Right kidney (tissue), 1 donor: ENCODE measurements at regions not wholly inside any gene's neighbourhood (a gene's known extent, or its start where the extent isn't known, plus 50 kb on each side); places are given as distances from the start of the nearest gene placed in this dataset.
"Not testable (repeated sequence)": the region's sequence is repeated elsewhere in the genome, so short reads cannot be mapped to it uniquely, and the experiment has no call there.

Source experiments
- DNase-seq: peaks from one replicate; pipeline ENCODE4 v3.0.0-alpha.2; 2016

- no peak for DNase-seq
These were observed 131.1 kb upstream of the FBXO33 start for GRCh38 chr14:39563361-39563760.

- DNase-seq = no peak
These were observed 129.9 kb upstream of the FBXO33 start for GRCh38 chr14:39562175-39562574.

DNA sequence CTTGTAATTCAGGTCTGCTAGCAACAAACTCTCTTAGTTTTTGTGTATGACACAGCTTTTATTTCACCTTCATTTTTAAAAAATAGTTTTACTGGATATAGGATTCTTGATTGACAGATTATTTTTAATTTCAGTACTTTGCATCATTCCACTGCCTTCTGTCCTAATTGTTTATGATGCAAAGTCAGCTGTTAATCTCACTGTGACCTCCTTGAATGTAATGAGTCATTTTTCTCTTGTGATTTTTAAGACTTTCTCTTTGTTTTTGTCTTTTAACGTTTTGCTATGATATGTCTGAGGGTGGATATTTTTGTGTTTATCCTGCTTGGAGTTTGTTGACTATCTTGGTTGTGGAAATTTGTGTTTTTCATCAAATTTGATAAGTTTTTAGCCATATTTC, 126.3 kb upstream of the FBXO33 start:
- DNase-seq = no peak

- no peak for DNase-seq
These were observed 123.5 kb upstream of the FBXO33 start for GRCh38 chr14:39555749-39556148.

DNA sequence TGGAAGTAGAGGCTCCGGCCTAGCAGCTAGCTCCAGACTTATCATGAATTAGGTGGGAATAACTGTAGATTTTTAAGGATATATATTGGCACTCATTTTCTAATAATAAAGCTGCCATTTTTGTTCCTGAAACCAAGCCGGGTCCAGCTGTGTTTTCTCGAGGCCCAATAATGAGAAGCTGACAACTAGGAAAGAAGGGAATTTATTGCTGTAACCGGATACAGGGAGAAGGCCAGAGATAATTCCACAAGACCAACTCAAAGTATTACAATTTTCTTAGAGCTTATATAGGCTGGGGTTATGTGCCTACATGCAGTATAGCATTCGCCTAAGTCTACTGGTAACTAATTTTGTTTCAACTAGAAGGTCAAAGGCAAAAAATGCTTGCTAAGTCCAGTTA, 122.3 kb upstream of the FBXO33 start:
- no peak for DNase-seq

DNA sequence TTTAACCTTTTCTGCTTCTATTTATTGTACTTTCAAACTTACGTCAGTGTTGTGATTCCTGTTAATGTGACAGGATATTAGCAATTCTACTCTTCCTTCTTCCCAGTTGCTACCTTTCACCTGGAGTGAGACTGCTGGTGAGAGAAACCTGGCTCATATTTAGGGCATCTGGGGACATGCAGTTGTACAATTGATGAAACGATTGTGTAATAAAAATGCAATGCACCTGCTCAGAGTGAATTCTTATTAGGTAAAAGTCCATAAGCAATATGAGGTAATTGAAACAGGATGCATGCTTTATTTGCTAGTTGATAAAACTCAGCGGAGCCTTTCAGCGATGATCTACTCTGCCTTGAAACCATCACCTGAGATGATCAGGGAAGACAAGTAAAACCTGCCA, 116.1 kb upstream of the FBXO33 start:
- DNase-seq = no peak

- DNase-seq = no peak
These were observed 115.6 kb upstream of the FBXO33 start for GRCh38 chr14:39547845-39548244.

GRCh38 chr14:39505812-39506211, 73.6 kb upstream of the FBXO33 start:
- no peak for DNase-seq

DNA sequence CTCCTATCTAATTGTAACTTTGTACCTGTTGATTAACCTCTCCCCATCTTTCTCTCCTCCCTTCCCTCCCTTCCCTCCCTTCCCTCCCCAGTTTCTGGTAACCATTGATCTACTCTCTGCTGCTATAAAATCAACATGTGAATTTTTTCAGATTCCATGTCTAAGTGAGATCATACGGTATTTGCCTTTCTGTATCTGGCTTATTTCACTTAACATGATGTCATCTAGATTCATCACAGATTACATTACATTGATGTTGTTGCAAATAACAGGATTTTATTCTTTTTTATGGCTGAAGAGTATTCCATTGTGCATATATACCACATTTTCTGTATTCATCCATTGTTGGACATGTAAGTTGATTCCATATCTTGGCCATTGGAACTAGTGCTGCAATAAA, 68.0 kb upstream of the FBXO33 start:
- DNase-seq = no peak

DNA sequence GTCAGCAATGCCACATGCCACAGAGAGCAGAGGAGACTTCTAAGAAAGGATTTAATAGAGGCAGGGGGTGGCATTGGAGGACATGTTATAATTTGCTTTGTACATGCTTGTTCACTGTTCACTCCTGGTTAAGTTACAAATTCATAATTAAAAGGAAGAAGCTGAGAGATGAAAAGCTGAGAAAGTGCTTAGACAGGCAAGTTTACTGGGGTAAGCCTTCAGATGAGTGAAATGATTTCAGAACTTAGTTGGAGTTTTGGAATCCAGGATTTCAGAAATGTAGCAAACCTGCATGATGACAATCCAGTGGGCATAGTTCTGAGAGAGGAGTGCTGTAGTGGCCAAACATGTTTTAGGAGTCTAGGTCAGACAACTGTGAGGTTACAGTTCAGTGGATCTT, 67.3 kb upstream of the FBXO33 start:
- DNase-seq = no peak

DNA sequence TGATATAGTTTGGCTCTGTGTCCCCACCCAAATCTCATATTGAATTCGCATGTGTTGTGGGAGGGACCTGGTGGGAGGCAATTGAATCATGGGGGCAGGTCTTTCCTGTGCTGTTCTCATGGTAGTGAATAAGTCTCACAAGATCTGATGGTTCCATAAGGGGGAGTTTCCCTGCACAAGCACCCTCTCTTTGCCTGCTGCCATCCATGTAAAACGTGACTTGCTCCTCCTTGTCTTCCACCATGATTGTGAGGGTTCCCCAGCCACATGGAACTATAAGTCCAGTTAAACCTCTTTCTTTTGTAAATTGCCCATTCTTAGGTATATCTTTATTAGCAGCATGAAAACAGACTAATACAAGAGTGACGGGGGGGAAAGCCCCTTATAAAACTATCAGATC, 65.4 kb upstream of the FBXO33 start:
- not testable (repeated sequence) for DNase-seq

DNA sequence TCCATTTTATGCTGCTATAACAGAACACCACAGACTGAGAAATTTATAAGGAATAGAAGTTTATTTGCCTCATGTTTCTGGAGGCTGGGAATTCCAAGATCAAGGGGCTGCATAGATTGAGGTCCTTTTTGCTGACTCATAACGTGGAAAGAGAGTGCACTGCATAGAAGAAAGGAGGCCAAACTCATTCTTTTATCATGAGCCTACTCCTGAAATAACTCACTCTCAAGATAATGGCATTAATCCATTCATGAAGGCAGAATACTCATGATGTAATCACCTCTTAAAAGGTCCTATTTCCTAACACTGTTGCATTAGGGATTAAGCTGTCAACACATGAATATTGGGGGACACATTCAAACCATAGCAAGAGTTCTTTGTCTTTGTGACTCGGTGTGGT, 60.0 kb upstream of the FBXO33 start:
- no peak for DNase-seq

DNA sequence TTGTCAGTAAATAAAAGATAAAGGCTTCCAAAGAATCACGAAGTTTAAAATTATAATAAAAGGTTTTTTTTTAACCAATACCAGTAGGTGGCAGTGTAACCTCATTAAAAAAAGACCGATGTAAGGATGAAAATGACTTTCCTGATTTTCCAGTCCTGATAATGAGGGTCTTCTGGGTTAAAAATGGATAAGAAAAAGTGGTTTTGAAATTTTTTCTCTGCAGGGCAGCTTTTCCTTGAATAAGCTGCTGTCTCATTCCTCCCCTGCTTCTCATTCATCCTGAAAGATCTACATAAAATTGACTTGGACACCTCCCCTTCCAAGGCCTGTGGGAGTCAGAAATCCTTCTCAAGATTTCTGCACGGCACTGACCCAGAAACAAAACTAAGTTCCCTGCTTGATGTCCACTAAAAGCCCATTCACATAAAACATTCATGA, 58.9 kb upstream of the FBXO33 start:
- DNase-seq = peak; percentile 58

DNA sequence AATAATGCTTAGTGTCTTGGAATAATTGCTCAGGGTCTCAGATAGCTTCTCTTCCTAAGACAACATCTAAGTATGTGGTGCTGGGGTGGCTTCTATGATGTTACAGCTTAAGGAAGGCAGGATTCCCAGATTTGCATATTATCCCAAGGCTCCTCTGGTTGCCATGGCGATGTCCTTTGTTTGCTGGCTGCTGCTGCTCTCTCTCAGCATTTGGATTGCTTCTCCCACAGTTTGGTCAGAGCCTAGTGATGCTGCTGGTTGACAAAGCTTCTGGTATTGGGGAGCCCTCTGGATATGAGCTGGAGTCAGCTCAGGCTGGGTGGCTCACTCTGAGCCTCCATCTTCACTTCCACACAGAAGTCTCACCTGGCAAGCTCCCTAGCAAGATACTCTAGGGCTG, 56.4 kb upstream of the FBXO33 start:
- DNase-seq = no peak

GRCh38 chr14:39483682-39484081, 51.4 kb upstream of the FBXO33 start:
- no peak for DNase-seq
